Stimulated activated CD8-positive, alpha-beta memory T cell treated with anti-CD3 and anti-CD28 coated beads, Interleukin-7, amount 100 ng/mL, for 48 hours (primary cell): ENCODE measurements at regions not wholly inside any gene's neighbourhood (a gene's known extent, or its start where the extent isn't known, plus 50 kb on each side); places are given as distances from the start of the nearest gene placed in this dataset.
"Not testable (repeated sequence)": the region's sequence is repeated elsewhere in the genome, so short reads cannot be mapped to it uniquely, and the experiment has no call there.

Experiments used
- DNase-seq, 2 donors: peaks; one replicate each; pipeline ENCODE4 v3.0.0-alpha.2; 2020; ENCODE audit warnings: low read depth in 1 of 2; ENCODE audit errors: extremely low read depth in 1 of 2

DNA sequence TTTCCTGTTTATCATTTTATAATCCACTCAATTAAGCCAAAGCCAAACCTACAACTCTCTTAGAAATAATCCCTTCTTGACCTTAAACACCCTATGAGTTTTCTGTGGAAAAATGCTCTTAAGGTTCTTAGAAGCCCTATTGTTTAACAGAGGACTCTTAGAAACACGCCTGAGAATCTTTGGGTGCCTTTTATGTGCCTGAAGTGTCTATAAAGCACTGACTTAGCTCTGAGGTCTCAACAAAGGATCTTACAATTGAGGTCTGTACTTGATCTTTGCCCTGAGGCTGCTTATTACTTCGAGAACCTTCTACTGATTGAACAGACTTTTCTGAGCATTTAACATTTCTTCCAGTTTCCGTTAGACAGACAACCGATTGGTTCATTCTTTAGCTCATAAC, 353.3 kb upstream of the SORCS1 start:
- DNase-seq = no peak

DNA sequence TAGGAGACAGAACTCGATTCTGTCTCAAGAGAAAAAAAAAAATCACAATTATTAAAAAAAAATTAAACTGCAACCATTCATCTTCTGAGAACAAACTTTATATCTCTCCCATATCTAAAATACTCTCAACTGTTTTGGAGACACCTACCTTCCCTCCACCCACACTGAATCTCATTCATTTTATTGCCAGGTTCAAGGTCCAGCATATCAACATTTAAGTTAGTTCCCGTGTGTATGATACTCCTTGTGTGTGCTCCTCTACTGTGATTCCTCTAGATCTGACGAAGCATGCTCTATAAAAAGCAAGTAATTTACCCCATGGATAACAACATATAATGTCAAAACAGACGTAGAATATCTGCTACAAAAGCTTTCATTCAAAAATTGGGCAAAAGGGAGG, 351.8 kb upstream of the SORCS1 start:
- no peak for DNase-seq

DNA sequence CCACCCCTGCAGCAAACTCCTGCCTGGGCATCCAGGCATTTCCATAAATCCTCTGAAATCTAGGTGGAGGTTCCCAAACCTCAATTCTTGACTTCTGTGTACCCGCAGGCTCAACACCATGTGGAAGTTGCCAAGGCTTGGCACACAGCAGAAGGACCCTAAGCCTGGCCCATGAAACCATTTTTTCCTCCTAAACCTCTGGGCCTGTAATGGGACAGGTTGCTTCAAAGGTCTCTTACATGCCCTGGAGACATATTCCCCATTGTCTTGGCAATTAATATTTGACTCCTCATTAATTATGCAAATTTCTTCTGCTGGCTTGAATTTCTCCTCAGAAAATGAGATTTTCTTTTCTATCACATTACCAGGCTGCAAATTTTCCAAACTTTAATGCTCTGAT, 339.5 kb upstream of the SORCS1 start:
- DNase-seq = not testable (repeated sequence)

DNA sequence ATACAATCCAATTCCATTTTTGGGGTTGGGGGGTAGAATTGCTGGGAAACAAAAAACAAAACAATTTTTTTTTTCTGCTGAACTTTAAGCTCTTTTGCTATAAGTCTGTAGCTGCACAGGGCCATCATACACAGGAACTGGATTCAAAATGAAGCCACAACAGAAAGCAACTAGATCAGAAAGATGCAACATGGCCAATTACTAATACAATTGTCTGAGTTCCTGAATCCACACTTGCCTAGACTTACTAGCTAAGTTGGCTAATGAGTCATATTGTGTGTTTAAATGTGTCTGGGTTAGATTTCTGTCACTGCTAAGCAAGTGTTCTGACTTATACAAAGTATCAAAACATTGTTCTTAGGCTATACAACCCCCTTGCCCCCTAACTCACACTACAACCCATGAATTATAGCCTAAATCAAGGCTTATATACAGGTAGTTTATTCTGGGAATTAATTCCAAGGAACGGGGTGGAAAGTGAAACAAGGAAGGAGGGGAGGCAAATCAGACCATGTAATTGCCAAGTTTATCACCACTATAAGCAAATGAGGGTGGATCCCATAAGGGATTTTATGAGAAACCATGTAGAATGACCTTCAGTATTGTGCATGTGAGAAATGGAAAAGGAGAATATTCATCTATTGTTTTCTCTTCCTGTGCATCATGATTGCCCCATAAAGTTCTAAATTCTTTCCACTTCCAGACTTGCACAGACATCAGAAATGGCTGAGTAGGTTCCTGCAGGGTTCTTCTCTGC, 337.9 kb upstream of the SORCS1 start:
- no peak for DNase-seq

DNA sequence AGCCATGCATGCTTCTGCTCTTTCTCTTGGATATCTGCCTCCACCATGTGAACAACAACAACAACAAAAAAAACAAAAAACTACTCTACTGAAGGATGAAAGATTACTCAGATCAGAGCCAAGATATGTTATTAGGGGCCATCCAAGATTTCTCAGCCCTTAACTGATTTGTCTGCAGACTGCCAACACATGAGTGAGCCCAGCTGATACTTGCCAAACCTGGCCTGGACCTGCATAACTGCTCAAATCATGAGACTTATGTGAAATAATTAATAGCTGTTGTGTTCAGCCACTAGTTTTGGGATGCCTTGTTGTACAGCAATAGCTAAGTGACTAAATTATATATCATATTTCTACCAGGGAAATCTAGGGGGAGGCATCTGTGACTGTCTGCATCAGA, 334.5 kb upstream of the SORCS1 start:
- no peak for DNase-seq

DNA sequence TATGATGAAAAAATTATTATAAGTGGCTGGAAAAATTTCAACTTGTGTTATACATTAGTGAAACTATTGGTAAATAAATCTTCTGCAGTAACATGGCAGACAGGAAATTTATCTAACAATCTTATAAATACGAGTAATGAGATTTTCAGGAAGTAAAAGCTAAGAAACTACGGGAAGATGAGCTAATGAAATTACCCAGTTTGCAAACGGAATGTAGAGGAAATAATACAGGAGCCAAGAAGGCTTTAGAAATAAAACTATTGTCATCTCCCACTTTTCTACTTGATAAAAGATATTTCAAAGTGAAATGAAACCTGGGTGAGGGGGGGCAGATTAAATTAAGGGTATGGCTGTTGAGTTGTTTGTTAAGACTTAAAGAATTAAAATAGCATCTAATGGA, 332.5 kb upstream of the SORCS1 start:
- DNase-seq = no peak

DNA sequence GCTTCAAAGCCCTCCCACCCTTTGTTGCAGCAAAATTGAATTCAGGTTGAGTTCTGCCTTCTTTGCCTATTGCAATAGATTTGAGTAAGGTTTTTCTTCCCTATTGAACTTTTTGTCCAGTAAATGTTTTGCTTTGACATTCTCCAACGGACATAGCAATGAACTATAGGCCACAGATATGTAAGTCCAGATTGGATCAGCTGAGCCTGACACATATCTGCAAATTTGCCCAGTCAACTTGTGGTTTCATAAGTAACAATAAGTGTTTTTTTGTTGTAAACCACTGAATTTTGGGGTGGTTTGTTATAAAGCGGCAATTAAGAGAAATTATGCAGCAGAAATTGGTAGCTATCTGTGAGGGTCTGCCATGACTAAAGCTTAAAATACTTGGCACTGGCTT, 332.1 kb upstream of the SORCS1 start:
- no peak for DNase-seq

DNA sequence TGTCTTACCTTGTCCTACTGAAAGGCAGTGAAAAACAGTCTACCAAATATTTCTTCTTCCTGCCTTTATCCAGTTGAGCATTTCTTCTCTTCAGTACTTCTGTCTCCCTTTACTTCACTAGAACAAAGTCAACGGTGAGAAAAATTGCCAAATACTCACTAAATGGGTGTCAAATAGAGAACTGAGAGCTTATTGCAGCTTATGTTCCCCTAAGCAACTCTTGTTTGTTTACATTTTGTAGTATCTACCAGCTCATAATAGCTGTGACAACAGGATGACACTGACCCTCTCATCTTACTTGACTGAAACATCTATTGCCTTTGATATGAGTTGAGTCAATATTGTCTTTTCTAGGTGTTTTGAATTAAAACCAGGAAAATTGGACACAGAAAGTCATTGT, 327.9 kb upstream of the SORCS1 start:
- no peak for DNase-seq

DNA sequence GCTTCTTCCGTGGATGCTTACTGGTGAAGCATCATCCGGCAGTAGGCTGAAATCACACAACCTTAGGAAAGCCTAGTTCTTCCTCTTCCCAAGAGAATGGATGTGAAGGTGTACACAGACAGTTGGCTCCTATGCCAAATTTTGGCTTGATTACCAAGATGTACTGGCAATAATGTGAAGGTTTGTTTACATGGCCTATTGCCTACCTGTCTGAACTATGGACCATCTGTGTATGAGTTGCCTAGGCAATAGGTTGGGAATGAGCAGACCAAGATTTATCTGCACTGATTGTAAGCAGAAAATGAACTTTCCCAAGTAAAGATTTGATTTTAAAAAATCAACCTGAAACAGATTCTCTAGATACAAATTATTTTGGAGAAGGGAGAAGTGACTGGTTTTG, 325.9 kb upstream of the SORCS1 start:
- no peak for DNase-seq

DNA sequence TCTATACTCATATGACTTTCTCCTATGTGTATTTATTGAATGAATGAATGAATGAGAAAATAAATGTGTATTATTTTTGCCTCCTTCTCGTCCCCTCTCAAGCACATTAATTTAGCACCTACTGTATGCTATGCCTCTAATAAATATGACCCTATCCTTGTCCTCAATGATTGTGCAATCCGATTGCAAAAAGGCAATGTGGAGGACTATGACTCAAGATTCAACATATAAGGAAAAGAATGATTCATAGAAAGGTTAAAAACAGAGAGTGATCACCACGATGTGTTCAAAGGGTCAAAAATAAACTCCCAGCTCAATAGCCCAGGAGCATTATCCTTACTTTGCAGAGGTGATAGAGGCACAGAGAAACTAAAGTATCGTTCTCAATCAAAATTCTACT, 322.8 kb upstream of the SORCS1 start:
- DNase-seq = no peak

DNA sequence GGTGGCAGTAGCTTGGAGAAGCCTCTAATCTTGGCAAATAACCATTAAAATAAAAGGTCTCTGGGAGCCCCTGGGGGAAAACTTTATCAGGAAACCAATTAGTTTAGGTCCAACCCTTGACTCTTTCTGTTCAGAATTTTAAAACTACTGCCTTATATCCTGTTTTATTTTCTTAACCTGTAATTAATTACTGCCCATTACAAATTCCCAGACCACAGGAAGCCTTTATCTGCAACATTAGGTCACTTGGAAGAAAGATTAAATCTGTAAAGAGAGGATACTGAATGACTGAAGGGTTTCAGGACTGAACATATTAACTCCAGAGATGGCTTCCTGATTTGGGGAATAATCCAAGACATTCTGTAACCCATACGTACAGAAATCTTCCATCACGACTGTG, 320.5 kb upstream of the SORCS1 start:
- DNase-seq = no peak

DNA sequence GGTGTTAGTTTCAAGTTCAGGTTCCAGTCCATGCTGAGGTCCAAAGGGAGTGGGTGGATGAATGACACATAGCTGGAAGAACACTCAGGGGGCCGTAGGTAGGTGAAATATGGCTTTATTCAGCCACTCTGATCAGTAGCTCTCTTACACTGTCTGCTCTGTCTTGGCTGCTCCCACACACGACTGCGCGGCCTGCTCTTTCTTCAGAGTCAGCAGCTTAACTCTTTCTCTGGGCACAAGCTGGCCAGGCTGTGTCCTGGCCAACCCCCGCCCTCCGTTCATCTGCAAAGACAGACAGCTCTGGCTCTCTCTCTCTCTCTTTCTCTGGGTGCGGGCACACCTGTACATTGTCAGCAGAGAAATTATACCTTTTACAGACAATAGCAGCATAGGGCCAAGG, 317.4 kb upstream of the SORCS1 start:
- no peak for DNase-seq

DNA sequence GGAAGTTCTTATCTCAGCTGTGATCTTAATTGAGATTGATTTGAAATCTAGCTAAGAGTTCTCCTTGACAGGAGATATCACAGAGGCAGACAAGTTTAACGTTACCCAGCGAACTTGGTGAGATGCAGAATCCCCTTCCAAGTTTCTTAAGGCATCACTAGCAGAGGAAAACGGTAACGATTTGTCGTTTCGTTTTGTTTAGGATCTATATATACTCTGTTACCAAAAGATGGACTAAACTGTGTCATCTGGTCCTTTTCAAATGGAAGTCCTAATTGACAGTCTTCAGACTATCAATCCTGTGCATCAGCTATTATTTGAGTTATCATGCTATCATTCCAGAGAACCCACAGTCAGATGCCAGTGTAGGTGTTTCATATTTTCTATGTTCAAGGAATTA, 316.7 kb upstream of the SORCS1 start:
- no peak for DNase-seq

DNA sequence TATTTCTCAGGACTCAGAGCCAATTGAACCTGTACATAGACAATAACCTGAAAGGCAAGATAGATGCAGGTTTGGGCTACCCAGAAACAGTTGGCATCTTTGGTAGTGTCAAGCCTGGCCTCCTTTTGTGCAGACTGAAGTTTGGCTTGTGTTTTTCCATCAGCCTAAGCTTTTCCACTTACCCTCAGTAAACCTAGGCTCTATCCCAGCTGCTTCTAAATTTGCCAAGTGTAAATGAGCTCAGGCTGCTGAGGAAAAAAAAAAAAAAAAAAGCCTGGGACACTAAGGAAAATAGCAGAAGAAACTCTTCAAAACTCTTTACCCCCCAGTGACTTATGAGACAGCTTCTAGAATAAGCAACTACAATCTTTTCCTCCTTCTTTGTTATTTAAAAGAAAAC, 316.3 kb upstream of the SORCS1 start:
- DNase-seq = no peak

DNA sequence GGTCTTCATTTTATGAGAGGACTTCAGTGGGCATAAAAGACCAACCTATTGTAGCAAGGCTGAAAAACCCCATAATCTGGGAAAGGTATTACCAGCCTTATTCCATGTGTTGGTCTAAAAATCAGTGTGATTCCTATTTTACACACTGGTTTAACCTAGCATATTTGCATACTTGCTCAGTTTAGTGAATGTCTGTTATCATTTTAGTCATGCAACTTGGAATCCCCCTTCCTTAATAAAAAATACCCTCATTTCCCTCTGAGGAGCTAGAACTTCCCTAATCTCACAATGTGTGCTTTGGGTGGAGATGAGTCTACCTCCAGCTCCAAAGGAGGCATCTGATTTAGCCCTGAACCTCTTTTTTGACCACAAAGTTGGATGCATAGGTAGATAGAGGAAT, 312.8 kb upstream of the SORCS1 start:
- no peak for DNase-seq

DNA sequence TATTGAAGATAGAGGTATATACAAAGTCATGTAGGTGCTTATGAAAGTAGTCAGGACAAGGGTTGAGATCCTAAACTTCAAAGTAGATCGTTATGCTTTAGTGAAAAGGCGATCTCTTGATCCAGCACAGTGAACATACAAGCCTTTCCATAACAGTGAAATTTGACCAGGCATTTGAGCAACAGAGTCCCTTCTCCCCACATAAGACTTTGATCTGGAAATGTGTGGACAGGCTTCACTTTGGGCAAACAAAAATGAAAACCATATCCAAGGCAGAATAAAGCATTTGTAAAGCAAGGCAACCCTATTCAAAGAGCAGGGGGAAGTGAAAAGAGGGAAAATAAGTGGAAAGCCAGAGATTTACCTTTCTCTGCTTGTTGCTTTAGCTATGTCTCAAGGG, 311.9 kb upstream of the SORCS1 start:
- DNase-seq = no peak

DNA sequence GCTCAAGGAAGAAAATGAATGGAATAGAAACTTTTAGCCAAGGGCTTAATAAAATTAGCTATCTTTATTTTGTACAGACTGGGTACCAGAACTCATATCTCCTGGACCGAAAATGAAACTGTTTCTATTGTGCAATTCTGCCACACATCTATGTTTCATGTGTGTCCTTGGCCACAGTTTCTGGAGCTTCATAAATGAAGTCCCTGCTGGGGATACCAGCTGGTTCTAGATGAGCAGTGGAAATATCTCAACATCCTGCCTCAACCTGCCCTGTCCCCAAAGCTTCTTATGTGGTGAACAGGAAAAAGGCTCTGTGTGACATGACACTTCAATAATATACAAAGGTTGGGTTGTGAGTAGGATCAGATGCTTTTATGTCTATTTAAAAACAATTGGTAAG, 310.1 kb upstream of the SORCS1 start:
- DNase-seq = no peak

DNA sequence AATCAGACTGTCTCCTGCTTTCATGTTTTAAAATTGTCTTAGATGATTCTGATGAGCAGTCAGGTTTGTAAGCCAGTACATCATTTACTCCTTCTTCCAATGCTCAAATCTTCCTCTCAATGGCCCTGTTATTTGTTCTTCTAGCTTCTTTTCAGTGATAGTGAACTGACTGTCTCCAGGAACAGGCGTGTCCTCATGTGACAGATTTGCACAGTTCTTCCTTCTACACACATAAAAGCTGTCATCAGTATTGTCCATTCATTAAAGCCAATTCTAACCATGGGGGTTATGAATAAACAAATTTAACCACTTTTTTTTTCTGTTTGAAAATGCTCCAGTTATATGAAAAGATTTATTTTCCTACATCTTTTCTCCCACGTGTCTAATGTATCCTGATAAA, 308.7 kb upstream of the SORCS1 start:
- DNase-seq = no peak

DNA sequence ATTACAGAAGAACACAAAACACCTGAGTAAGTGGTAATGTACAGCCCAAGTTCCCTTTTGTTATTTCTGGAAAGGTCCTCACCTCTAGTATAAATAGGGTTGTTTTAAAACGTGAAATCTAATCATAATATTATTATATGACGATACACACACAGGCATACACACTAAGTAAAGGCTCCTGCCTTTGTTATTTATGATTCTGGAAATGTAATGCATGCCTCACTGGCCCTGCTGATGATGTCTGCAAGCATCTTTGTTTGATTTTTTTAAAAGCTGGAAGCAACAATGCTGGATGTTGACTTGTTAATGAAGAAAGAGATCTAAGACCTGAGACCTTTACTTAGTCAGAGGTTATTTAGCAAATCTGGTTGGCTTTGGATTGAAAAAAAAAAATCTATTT, 307.4 kb upstream of the SORCS1 start:
- no peak for DNase-seq

DNA sequence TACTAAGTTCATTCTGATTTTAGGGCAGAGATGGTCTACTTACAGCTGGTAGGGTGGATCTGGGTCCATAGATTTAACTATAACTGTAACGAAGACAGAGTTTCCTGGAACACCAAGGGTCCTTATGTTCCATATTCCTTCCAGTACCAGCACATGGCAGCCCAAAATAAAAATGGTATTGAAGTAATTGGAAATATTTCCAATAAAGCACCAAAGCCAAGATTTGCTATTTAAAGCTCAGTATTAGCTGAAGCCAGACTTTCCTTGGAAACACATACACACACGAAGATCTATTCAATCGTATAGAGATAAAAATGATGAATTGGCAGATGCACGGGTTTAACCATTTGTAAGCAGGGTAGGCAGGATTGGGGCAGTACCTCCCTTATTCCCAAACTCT, 289.1 kb upstream of the SORCS1 start:
- DNase-seq = no peak

DNA sequence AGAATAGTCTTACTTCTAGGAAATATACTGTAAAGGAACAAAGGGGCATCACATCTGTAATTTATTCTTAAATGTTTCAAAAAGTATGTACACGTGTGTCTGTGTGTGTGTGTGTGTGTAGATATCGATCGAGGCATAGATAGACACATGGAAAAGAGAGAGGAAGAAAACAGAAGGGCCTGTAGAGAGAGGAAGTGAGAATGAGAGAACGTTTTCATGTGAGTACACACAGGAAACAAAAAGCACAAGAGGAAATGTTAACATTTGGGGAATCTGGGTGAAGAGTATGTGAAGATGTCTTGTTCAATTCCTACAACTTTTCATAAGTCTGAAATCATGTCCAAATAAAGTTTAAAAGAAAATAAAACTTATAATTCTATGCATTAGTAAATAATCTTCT, 286.5 kb upstream of the SORCS1 start:
- DNase-seq = no peak

DNA sequence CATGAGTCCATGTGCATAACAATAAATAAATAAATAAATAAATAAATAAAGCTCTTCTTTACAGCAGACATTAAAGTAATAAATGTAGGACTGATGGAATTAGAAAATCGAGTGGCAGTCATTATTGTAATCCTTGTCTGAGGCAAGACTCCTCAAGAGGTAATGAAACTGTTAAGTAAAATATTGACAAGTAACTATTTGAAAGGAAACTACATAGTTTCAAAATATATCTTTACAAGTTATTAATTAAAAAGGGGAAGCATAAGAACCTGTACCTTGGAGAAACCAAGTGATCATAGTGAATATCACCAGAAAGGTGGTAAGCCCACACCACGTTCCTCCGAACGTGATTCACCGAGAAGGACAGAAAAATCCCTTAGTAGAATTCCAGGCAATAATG, 285.6 kb upstream of the SORCS1 start:
- DNase-seq = no peak

DNA sequence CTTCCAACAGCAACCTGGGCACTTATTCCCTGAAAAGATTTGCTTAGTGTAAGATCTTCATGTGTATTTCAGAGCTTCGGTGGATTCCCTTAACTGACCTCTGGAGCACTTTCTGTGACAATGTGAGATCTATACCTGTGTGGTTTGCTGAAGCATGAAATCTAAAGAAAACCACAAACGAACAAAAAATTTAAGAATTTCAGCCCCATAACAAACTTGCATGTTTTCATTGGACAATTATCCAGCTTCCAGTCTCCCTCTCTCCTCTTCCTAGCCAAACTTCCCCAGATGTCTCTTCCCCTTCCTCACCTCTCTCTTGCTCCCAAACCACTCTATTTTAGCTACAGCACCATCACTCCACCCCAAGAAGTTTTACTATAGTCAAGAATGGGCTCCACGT, 279.9 kb upstream of the SORCS1 start:
- DNase-seq = no peak
